GM18909 (cell line): ENCODE measurements at regions not wholly inside any gene's neighbourhood (a gene's known extent, or its start where the extent isn't known, plus 50 kb on each side); places are given as distances from the start of the nearest gene placed in this dataset.
"Not testable (repeated sequence)": the region's sequence is repeated elsewhere in the genome, so short reads cannot be mapped to it uniquely, and the experiment has no call there.

Source experiments
- ATAC-seq: cut with Tn5 transposase; IDR thresholded peaks from one replicate; pipeline ENCODE4 v1.9.1; 2021; ENCODE audit warnings: mild to moderate bottlenecking; ENCODE audit not compliant: unreplicated experiment, poor library complexity

DNA sequence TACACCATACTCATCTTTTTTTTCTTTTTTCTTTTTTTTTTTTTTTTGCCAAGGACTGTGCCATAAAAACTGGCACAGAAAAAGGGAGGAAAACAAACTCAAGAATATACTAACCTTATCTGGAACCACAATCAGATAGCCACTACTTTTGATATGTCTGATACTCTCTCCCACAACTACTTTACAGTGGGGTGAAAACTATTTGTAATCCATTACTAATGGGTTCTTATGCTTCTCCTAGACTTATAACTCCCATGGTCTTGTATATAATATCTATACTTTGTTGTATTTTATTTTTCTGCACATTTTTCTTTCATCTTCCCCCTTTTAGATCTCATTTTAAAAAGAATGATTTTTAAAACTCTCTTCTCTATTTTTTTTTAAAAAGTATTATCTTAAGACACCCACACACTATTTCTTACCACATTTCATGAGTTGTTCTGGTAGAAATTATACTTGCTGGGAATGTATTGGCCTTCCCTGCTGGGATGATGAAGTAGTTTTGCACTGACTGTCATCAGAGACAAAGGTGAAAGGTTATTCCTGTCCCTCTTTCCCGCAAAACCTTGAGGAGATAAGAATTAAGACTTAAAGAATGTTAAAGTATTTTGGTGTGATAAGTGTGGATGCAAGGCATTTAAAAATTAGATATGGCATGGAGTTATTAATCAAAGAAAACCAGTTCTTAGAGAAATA is 146.7 kb upstream of the KLF12 start:
- no peak for ATAC-seq

DNA sequence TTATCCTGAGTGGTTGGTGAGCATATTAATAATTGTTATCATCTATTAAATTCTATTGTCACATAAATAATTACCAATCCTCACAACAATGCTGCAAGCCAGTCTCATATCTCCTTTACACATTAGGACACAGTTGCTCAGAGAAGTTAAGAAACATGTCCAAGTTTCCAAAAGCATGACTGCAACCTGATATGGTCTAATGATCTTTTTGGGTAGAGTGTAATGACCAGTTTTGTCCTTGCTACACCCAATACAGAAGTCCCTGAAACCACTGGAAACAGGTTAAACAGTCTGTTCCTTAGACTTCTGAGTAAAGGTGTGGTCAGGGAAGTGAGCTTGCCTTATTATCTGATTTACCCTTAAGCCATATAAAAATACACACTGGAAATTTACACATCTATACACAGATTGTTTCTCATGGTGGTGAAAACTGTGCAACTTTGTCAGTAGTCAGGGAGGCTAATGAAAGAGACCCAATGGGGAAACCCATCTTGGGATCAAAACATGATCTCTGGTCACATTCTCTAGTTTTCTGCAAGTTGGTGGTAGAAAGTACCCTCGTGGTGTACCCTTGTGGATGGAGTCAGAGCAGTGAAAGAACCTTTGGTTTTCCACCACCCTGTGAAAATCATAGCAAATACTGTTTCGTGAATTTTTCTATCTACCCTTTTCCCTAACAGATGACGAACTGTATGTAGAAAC is 146.0 kb upstream of the KLF12 start:
- no peak for ATAC-seq

DNA sequence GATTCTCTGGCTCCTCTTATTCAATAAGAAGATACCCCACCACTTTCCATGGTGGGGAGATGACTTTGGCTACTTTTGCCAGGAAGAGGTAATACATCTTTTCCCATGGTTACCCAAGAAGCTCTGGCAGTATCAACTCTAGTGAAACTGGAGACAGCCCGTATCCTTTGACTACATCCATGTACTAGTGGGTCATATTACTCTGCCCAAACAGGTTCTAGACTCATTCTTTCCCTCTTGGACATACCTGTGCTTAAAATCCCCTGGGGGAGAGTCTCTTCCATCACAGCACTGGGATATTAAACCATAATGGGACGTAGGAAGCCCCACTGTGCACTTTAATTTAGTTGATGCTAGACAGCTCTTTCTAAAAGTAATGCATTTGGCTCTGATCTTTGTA is 144.7 kb upstream of the KLF12 start:
- ATAC-seq: no peak

DNA sequence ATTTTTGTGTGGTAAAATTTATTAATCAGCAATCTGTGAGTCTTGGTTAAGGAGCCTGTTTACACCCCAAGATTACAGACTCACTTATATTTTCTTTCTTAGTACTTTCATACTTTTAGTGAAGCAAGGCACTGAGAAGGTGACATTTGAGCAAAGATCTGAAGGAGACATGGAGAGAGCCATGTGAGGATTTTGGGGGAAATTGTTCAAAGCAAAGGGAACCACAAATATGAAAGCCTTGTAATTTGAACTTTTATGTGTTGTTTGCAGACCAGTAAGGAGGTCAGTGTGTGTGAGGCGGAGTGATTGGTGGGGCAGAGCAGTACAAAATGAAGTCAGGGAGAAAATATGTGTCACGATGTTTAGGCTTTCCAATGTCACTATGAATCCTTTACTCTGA is 140.7 kb upstream of the KLF12 start:
- ATAC-seq: no peak

DNA sequence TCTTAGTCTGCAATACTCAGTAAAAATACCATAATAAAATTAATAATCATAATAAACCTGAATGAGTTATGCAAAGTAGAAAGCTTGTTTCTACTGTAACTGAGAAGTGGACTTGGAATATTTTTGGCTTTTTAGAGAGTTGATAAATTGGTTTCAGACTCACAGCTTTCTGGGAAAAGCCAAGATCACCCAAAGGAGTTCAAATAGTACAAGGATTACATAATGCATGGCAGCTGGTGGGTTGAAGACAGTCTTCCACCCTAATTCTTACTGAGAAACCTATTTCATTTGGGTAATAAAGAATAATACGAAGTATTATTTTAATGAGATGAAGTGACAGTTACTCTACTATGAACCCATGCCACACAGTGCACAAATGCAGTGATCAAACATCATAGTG is 139.4 kb upstream of the KLF12 start:
- ATAC-seq: no peak

DNA sequence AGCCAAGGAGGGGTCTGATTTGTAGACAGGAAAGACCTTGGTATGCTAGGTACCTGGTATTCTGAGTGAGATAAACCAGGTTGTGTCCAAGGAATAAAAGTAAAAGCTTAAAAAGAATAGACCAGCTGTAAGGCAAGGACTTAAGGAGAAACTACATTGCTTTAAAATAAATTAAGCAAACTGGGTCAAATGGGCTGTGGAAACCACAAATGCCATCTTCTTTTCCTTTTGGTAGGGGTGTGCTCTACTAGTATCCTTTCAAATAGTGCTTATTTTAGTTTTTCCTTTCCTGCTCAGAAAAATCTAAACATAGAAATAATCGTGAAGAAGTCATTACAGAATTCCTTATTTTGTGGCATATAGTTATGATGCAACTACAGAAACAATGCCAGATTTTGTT is 138.6 kb upstream of the KLF12 start:
- no peak for ATAC-seq

DNA sequence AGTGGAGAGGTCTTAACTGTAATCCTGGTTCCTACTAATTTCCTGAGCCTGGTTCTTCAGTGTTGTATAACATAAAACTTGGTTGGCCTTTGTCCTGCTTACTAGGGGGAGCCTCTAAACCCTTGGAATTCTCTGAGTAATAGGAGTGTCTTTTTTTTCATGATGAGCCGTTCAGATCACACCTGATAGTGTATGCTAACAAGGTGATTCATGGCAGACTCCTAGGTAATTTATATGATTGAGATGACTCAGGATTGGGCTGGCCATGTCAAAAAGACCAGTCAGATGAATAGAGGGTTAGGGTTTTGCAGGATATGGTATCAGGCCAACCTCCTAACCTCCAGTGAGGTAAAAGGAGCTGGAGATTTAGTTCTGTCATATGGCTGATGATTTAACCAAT is 135.8 kb upstream of the KLF12 start:
- ATAC-seq: no peak

DNA sequence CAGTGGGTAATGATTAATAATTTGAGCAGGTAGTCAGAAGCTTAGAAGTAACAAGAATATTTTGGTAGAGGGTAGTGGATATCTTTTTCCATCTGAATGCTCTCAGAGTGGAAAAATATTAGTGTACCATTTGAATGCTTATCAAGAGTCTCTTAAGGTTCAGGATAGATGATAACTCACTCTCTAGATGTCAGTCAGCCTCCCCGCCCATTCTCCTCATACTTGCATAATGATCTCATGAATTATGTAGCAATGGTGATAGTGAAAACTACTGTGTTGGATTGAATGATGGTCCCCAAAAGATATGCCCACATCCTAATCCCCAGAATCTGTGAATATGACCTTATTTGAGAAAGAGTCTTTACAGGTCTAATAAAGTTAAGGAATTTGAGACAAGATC is 132.7 kb upstream of the KLF12 start:
- ATAC-seq: no peak

DNA sequence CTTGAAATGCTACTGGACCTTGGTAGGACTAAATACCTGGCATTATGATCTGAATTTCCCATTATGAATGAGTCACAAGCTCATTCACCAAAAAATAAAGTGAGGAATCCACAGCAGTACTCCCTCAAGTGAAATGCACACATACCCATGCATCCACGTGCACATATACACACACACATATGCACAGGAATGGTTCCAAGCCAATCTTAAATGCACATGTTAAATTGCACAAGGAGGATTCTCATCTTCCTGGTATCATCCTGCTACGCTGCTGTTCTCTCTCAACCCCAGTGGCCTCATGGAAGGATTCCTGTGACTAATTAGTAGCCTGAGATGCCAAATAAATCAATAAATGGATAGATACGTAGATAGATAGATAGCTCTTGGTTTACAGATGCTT is 132.1 kb upstream of the KLF12 start:
- ATAC-seq: no peak

DNA sequence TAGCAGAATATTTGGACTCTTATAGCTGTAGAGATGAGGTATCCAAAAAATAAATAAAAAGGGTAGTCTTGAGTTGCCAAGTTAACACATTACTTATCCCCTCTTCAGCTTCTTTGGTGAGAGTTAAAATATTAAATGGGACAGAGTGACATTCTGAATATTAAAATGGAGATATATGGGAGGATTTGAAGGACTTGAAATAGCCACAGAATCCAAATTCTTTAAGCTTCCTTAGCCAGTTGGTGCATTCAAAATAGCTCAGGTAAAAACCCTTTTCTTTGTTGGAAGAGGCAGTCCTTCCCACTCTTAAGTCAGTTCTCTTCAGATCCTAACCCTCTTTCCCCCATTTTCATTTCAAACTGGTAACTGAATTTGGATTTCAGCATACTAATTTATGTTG is 130.1 kb upstream of the KLF12 start:
- ATAC-seq: no peak

DNA sequence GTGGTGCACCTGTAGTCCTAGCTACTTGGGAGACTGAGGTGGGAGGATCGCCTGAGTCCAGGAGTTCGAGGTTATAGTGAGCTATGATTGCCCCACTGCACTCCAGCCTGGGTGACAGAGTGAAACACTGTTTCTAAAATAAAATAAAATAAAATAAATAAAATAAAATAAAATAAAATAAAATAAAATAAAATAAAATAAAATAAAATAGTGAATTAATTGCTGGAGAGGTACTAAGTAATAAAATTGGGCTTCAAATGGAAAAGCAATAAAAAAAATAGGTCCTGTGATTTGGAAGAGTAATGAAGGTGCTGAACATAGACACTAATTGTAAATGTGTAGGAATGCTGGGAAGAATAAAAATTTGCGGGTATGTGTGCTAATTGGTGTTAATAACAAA is 126.2 kb upstream of the KLF12 start:
- ATAC-seq: not testable (repeated sequence)

DNA sequence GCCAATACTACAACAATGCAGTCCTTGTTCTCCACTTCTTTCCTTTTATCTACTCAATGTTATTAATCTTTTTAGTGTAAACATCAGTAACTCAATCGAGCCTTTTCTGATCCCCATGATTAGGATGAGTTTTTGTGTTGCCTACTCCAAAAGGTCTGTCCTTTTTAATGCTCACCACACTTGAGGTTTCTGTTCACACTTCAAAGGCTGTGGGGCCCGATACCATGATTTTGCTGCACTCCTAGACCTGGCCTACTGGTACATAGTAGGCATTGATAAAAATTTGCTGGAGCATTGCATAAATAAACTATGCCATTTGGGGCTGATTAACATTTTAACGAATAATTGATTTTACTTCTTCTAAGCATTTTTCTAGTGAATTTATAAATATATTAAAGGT is 125.4 kb upstream of the KLF12 start:
- no peak for ATAC-seq

DNA sequence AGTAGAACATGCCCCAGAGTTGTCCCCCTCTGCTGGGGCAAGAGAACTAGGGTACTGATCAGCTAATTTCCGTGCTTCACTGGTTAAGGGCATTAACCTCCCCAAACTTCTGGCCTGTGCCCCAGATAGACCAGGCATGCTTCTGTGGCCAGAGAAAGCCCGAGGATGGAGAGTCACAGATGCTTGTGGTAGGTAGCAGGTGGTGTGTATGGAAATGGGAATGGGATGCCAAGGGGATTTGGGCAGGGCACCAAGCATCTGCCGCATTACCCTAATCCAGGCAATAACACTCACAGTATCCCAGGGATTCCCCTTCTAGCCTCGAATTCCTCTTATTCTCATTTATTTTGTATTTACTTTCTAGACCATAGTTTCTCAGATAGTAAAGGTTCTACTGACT is 124.8 kb upstream of the KLF12 start:
- no peak for ATAC-seq

DNA sequence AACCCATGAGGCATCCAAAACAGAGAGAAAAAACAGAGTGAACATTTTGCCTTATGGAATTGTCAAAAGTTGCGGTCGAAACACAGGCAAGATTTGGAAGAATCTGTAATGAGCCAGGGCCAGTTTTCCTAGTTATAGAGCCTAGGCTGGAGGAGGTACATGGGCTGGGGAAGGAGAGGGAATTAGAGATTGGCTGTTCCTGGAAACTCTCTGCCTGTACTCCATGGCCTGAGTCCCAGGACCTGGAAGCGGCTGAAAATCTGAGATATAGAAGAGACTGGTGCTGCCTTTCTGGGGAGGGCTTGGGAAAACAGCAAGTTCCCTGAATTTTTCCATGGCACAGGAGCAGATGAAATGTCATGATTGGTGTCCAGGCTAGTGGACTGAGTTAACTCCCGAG is 122.8 kb upstream of the KLF12 start:
- ATAC-seq: no peak

DNA sequence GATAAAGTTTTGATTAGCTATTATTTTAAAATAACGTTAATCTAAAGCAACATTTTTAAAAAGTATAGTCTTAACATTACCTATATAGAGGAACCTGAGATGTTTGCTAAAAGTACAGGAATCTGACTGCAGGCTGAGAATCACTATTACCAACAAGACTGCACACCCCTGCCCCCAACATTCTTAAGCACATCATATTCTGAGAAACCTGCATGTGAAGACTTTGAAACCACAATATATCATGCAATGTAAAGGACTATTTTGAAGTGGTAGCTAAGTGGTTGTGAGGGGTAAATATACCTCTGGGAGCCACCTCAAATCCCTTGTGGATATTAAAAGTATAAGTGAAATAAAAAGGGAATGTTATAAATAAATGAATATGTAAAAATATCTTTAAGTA is 119.0 kb upstream of the KLF12 start:
- no peak for ATAC-seq

DNA sequence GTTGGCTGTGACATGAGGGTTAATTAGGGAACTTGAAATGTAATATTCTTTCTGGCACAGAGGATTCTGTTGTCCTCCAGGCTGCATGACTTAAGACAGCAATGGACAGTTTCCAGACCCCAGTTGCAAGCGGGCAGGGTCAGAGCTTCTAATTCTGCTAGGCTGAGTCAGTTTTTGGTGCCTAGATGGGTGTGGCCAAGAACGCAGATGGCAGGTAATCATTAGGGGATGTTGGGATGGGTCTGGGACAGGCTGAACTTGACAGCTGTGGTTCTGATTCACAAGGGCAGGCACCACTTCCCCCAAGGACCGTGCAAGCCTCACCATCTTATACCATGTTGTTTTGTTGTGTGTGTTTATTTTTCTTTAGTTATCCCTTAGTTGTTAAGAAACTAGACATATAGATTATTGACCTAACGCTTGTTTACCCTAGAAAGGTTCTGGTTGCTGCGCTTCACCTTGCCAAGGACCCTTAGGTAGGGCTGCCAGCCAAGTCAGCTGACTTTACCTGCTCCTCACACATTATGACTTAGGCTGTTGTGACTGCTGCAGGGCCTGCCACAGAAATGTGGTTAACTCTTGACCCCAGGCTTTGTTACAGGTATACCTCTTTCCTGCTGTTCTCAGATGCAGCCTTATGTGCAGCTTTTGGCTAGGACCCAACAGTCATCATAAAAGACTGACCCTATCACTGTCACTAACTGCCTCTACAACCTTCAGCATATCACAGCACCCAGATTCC is 117.7 kb upstream of the KLF12 start:
- ATAC-seq: no peak

DNA sequence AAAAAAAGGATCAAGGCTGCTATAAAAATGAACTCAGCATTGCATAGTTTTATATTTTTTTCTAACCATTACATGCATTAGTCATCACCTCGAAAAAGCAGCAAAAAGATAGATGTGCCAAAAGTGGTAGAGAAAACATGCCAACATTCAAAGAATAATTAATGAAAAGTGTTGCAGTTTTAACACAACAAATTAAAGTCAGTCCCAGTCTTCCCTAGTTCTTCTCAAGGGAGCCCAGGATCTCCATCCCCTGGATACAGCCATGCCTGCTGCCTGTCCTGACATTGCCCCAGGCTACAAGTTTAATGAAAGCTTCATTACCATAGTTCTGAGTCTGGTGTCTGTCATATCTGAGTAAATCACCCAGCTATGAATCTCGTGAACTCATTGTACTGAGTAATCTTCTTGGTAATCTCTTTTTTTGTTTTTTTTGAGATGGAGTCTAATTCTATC is 116.6 kb upstream of the KLF12 start:
- no peak for ATAC-seq

DNA sequence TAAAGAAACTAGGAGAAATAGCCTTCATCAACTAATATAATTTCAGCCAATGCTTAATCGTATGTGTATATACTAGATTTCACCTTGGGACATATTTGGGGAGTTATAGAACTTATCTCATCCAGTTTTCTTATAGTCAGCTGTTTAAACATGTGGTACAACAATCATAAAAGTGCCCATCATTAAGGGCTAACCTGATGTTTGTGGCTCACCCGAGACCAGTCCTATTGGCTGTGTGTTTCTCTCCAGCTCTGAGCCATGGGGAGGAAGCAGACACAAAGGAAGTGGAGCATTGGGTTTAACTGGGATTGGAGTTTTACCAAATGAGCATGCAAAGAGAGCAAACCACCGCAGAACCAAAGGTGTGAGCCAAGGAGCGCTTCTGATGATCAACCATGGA is 114.3 kb upstream of the KLF12 start:
- no peak for ATAC-seq

DNA sequence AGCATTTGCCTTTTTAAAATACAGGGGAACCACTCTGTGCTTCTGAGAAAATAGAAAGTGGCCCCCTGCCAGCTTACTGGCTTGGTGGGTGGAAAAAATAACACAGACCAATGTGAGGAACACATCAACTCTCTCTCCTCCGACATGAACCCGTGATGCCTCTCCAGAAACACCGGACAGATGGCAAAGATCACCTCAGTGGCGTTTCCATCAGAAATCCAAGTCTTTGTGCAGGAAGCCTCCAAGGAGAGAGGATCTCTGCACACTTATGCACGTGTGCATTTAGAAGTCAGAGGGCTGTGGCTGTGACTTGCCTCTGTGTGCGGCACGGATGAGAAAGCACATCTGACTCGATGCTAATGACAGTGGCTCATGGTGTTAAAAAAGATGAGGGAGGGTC is 112.3 kb upstream of the KLF12 start:
- ATAC-seq: no peak

DNA sequence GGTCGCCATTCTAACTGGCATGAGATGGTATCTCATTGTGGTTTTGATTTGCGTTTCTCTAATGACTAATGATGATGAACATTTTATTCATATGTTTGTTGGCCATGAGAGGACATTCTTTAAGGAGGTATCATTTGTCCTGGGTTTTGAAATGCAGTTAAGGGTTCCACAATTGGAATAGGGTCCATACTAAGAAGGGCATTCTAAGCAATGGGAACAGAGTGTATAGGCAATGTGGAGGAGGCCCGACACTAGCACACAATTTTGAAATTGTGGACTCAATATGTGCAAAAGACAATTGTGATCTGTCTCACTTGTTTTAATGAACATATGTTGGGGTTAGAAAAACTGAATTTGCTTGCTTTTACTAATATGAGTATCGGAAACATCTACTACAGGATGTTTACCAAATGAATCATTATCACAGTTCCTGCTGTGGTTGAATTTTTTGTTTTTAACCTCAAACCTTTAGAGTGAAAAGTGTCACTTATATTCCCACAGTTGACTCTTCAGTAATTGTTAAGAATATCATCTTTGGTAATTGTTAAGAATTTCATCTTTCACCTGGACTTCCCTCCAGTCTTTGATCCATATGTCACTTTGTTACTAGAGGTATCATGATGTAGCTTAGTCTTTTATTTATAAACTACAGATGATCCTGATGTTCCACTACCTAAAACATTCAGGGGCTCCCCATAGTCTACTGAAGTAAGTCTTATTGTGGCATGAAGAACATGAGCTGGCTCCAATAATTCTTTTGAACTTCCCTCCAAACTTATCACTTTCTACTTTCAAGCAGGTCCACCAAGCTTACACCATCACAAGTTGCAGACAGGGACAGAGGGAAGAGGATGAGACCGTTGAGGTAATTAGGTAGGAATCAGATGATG is 109.7 kb upstream of the KLF12 start:
- ATAC-seq: no peak

DNA sequence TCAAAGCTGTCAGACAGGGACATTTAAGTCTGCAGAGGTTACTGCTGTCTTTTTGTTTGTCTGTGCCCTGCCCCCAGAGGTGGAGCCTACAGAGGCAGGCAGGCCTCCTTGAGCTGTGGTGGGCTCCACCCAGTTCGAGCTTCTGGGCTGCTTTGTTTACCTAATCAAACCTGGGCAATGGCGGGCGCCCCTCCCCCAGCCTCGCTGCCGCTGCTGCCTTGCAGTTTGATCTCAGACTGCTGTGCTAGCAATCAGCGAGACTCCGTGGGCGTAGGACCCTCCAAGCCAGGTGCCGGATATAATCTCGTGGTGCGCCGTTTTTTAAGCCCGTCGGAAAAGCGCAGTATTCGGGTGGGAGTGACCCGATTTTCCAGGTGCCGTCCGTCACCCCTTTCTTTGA is 107.1 kb upstream of the KLF12 start:
- ATAC-seq: not testable (repeated sequence)
